Large intestine (tissue), 3 donors: ENCODE measurements at regions not wholly inside any gene's neighbourhood (a gene's known extent, or its start where the extent isn't known, plus 50 kb on each side); places are given as distances from the start of the nearest gene placed in this dataset.

ENCODE experiments used
- DNase-seq, 2 donors: peaks; one replicate each; pipeline versions ENCODE4 v3.0.0 to v3.0.0-alpha.2; 2013
- H3K27ac ChIP-seq: one replicate; pipeline ENCODE4 v1.5.1; 2013; ENCODE audit warnings: low read length
- H3K27me3 ChIP-seq: 2 replicates; pipeline ENCODE4 v1.6.1; 2013; ENCODE audit warnings: low read length; ENCODE audit not compliant: control insufficient read depth, insufficient read depth
- H3K36me3 ChIP-seq: 2 replicates; pipeline ENCODE4 v1.6.1; 2013; ENCODE audit warnings: low read length; ENCODE audit not compliant: control insufficient read depth, insufficient read depth
- H3K4me1 ChIP-seq: one replicate; pipeline ENCODE4 v1.6.1; 2013; ENCODE audit warnings: low read length; ENCODE audit not compliant: control insufficient read depth, insufficient read depth
- H3K4me3 ChIP-seq: one replicate; pipeline ENCODE4 v1.5.1; 2013; ENCODE audit warnings: low read length
- H3K9me3 ChIP-seq: one replicate; pipeline ENCODE4 v1.6.1; 2013; ENCODE audit warnings: mild to moderate bottlenecking, low read depth, low read length, moderate library complexity; ENCODE audit not compliant: control insufficient read depth
- WGBS: methylation state at CpG from one replicate; pipeline ENCODE4 v1.1.5; 2013; ENCODE audit warnings: low lambda C conversion rate; ENCODE audit not compliant: insufficient coverage; 5-methylcytosine and 5-hydroxymethylcytosine counted together

DNA sequence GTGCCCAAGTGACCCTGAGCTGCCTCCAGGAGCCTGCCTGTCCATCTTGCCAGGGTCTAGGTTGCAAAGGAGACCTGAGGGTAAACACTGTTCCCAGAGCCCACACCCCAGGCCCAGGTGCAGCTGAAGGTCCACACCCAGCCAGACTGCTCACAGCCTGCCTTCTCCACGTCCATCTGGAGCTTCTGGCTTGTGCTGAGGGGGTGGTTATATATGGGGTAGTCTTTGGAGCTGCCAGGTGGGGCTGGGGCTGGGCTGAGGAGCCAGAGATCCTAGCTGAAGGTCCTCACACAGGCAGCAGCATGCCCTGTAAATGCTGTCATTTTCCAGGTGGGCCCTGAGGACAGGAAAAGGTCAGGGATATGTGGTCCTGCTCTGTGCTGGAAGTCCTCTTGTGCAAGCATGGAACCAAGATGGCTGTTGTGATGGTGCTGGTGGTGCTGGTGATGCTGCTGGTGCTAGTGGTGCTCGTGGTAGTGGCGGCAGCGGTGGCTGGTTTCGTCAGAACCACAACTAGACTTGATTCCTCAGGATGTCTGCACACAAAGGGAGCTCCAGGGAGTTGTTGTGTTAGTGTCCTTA, 182.7 kb downstream of the MATN1 start:
- Histone ChIP-seq H3K4me1 (no peaks in the 10 kb centered on the region), H3K27ac (no peak overlapping the region), H3K9me3 (no peaks in the 10 kb centered on the region), H3K27me3 (no peaks in the 10 kb centered on the region), H3K4me3 (no peak overlapping the region), H3K36me3 (no peaks in the 10 kb centered on the region)
- no CpG with 5 or more reads among the region's 5 CpGs for WGBS
- DNase-seq = no peak

GRCh38 chr1:30539884-30540283, 183.5 kb downstream of the MATN1 start:
- Histone ChIP-seq H3K27me3 (no peaks in the 10 kb centered on the region), H3K9me3 (no peaks in the 10 kb centered on the region), H3K4me1 (no peaks in the 10 kb centered on the region), H3K4me3 (no peak overlapping the region), H3K36me3 (no peaks in the 10 kb centered on the region), H3K27ac (no peak overlapping the region)
- no peak for DNase-seq
- WGBS = no CpG with 5 or more reads among the region's 6 CpGs

GRCh38 chr1:30538993-30539867, 184.2 kb downstream of the MATN1 start:
- Histone ChIP-seq H3K4me1 (no peaks in the 10 kb centered on the region), H3K27me3 (no peaks in the 10 kb centered on the region), H3K36me3 (no peaks in the 10 kb centered on the region), H3K27ac (no peak overlapping the region), H3K4me3 (no peak overlapping the region), H3K9me3 (no peaks in the 10 kb centered on the region)
- no peak for DNase-seq
- WGBS = 85% methylated on average over 2 of the region's 8 CpGs

DNA sequence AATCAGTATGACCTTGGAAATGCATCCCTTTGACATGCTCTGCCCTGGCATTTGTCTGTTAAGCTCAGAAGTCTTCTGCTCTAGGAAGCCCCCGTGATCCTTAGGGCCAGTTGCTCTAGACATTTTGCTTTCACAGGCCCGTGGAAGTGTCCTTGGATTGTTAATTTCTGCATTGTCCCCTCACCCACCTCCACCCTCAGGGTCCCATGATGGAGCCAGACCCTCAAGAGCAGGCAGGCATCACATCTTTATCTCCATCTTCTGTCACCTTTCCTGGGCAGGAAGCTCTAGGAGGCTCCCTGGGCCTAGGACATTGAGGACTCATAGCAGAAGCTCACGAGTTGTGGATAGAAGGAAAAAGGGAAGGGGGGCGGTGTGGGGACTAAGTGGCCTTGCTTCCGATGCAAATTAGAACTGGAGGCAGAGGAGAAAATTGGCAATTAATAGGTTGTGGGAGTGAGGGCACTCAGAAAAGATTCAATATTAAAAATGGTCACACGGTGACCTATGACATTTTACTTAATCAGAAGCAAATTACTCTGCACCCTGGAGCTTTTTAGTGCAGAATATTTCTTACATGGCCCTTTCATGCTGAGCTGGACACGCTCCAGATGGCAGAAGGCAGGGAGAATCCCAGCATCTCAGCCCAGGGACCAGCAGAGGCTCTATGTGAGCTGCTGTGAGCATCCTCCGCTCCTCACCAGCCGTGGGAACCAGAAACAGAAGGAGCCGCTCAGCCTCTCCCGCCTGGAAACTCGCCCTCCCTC, 185.0 kb downstream of the MATN1 start:
- no peak for DNase-seq
- H3K36me3 ChIP-seq = no peaks in the 10 kb centered on the region
- WGBS = 100% methylated on average over 1 of the region's 12 CpGs
- H3K4me3 ChIP-seq = no peak overlapping the region
- no peak overlapping the region for H3K27ac ChIP-seq
- no peaks in the 10 kb centered on the region for H3K27me3 ChIP-seq
- H3K9me3 ChIP-seq = no peaks in the 10 kb centered on the region
- no peaks in the 10 kb centered on the region for H3K4me1 ChIP-seq

- Histone ChIP-seq H3K4me3 (no peak overlapping the region), H3K27me3 (no peaks in the 10 kb centered on the region), H3K9me3 (no peaks in the 10 kb centered on the region), H3K27ac (no peak overlapping the region), H3K36me3 (no peaks in the 10 kb centered on the region), H3K4me1 (no peaks in the 10 kb centered on the region)
- 100% methylated on average over 1 of the region's 3 CpGs for WGBS
- no peak for DNase-seq
These were observed 186.1 kb downstream of the MATN1 start for GRCh38 chr1:30537279-30537678.

- Histone ChIP-seq H3K27me3 (no peaks in the 10 kb centered on the region), H3K9me3 (no peaks in the 10 kb centered on the region), H3K4me3 (no peak overlapping the region), H3K27ac (no peak overlapping the region), H3K4me1 (no peaks in the 10 kb centered on the region), H3K36me3 (no peaks in the 10 kb centered on the region)
- no peak for DNase-seq
- WGBS = no CpG with 5 or more reads among the region's 9 CpGs
These were observed 186.9 kb downstream of the MATN1 start for GRCh38 chr1:30536530-30536929.

GRCh38 chr1:30535595-30536325, 187.6 kb downstream of the MATN1 start:
- Histone ChIP-seq H3K27ac (no peak overlapping the region), H3K4me1 (no peaks in the 10 kb centered on the region), H3K27me3 (no peaks in the 10 kb centered on the region), H3K36me3 (no peaks in the 10 kb centered on the region), H3K4me3 (no peak overlapping the region), H3K9me3 (no peaks in the 10 kb centered on the region)
- no CpG with 5 or more reads among the region's 6 CpGs for WGBS
- DNase-seq = no peak

DNA sequence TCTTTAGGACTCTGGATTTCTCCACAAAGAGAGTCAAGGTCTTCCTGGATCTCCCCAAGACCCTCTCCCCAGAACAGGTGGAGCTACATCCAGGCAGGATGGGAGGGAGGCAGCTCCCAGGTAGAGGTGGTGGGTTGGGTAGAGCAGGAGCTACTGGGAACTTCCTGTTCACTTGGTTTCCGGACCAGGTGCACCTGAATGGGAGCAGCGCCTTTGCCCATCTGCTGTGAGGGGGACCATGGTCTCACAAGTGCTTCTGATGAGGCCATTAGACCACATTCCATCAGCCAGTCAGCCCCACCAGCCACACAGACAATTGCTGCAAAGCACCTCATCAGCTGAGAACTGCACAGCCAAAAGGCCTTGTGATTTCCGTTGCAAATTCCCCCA, 188.8 kb downstream of the MATN1 start:
- no CpG with 5 or more reads among the region's 3 CpGs for WGBS
- no peaks in the 10 kb centered on the region for H3K36me3 ChIP-seq
- no peaks in the 10 kb centered on the region for H3K9me3 ChIP-seq
- no peaks in the 10 kb centered on the region for H3K27me3 ChIP-seq
- H3K27ac ChIP-seq = no peak overlapping the region
- DNase-seq = no peak
- H3K4me3 ChIP-seq = no peak overlapping the region
- no peaks in the 10 kb centered on the region for H3K4me1 ChIP-seq

DNA sequence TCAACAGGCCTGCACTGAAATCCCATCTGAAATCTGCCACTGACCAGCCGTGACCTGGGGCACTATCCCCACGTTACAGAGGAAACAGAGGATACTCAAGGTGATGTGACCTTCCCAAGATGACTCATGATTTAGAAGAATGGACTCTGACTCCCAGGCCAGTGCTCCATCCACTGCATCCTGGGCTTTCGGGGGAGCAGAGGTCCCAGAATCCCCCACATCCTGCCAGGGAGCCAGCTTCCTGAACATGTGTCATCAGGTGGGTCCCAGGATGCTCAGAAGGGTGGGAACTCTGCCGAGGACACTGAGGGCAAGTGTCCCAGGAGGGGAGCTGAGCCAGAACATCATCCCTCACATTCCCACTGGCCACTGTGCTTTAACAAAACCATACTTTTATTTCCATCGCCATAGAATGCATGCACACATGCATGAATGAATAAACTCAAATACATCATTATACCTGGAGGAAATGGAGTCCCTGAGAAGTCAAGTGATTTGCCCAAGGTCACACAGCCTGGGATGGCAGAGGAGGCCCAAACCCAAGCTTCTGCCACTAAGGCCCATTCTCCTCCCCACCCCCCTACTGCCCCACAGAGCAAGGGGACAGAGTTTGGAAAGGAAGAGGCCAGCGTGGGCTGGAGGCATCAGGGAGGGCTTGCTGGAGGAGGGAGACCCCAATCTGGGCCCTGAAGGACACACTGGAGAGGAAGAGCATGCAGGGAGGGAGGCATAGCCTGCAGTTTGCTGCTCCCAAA, 189.4 kb downstream of the MATN1 start:
- no peak overlapping the region for H3K27ac ChIP-seq
- H3K4me3 ChIP-seq = no peak overlapping the region
- H3K9me3 ChIP-seq = no peaks in the 10 kb centered on the region
- H3K27me3 ChIP-seq = no peaks in the 10 kb centered on the region
- H3K36me3 ChIP-seq = no peaks in the 10 kb centered on the region
- no CpG with 5 or more reads among the region's 6 CpGs for WGBS
- no peaks in the 10 kb centered on the region for H3K4me1 ChIP-seq
- DNase-seq = no peak
